HG03025 (cell line): ENCODE measurements at regions not wholly inside any gene's neighbourhood (a gene's known extent, or its start where the extent isn't known, plus 50 kb on each side); places are given as distances from the start of the nearest gene placed in this dataset.

Experiments used
- ATAC-seq: cut with Tn5 transposase; IDR thresholded peaks from one replicate; pipeline ENCODE4 v1.9.1; 2021; ENCODE audit warnings: mild to moderate bottlenecking, moderate library complexity; ENCODE audit not compliant: unreplicated experiment, low FRiP score

DNA sequence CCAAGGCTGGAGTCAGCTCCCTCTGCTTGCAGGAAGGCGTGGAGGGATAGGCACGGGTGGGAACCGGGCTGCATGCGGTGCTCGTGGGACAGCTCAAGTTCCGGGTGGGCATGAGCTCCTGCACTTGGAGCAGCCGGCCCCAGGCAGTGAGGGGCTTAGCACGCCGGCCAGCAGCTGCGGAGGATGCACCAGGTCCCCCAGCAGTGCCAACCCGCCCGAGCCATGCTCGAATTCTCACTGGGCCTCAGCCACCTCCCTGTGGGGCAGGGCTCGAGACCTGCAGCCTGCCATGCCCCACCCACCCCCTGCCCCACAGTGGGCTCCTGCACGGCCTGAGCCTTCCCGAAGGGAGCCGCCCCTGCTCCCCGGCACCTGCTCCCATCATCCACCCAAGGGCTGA is 1501.8 kb downstream of the AACS start:
- ATAC-seq, result no peak

DNA sequence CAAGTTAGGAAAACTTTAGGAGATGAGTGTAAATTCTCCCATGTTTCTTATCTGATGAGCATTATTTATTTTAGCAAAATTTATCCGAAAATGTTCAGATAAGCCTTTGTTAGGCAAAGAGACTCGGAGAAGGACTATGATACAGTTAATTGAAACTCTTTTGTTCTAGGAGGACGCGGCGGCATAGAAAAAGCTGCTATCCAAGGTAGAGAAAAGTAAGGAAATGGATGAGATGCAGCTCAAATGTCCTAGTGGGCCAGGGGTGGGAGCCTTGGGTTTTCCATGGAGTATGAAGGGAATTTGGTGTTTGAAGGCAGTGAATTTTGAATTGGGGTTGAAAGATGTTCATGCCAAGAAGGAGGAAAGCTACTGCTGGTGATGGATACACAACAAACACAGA is 1504.5 kb downstream of the AACS start:
- ATAC-seq, result no peak

DNA sequence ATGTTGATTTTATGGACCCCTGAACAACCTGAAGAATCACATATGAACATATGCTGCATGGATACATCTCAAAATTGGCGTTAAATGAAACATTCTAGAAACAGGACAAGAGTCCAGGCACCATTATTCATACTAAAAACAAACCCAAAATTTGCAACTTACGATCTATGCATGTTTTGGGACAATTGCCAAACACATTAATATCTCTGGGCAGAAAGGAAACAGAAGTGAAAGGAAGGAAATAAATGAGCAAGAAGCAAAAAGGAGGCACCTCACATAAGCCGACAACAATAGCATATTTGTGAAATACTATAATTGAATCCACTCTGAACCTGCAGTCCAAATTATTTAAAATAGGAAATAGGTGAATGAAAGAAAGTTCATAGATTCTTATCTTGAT is 1505.3 kb downstream of the AACS start:
- no peak for ATAC-seq

DNA sequence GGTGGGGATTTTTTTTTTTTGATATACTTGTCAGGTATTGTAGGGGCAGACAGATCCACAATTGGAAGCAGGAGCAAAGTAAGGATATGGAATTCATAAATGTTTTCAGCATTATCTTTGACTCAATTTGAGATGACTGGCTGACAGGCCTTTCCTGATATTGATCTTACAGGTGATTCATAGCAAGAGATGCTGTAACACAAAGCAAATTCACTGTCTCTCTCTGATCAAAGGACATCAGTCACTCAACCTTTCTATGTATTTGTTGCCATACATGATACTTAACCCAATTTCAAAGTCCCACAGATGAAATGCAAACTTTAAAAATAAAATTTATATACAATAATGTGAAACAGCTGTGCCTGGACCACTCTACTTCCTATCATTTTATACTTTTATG is 1506.9 kb downstream of the AACS start:
- no peak for ATAC-seq

DNA sequence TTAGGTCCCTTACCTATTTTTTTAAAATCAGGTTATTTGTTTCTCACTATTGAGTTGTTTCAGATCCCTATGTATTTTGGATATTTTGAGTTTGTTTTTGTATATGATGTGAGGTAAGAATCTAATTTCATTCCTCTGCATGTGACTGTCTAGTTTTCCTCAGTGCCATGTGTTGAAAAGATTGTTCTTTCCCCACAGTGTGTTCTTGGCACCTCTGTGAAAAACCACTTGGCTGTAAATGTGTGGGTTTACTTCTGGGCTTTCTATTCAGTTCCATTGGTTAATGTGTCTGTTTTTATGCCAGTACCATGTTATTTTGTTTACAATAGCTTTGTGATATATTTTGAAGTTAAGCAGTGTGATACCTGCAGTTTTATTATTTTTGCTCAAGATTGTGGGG is 1516.4 kb downstream of the AACS start:
- ATAC-seq, result no peak

DNA sequence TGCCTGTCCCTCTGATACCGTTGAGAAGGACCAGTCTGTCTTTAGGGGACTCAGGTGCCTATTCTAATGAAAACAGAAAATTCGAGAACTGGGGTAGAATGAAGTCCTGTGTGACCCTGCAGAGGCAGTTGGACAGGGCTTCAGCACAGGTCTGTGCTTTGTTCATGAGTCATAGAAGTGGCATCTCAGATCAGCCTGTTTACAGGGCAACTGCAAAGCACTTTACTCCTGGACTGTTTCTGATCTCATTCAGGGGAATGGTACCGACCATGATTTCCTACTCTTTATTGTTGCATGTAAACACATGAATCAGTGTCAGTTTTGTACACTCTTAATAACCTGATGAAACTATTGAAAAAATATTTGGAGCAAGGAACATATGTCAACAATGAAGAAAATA is 1517.0 kb downstream of the AACS start:
- ATAC-seq, result no peak

DNA sequence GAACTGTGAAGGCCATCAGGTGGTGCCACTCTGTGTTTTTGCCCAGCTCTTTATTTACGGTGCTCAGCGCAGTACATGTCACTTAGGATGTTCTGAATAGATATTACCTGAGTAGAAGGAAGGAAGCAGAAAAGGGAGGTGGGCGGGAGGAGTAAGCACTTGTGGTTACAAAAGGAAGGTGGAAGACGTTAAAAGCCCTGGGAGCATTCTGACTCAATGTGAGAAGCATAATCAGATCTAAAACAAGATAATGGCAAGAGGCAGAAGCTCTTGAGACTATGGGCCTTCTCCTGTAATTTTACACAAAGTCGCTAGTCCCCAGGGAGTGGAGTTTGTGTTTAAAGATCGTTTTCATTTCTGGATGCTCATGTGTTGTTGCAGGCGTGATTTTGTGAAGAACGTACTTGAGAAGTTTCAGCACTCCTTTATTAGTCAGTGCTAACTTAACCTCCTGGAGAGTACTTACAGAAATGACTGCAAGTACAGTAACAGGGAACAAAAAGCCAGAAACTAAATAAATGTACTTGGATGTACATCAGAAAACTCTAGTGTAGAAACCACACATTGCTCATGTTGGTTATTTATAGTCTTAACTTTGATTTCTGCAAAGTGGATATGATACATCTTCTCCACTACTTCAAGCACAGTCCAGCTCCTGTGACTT is 1523.5 kb downstream of the AACS start:
- no peak for ATAC-seq

DNA sequence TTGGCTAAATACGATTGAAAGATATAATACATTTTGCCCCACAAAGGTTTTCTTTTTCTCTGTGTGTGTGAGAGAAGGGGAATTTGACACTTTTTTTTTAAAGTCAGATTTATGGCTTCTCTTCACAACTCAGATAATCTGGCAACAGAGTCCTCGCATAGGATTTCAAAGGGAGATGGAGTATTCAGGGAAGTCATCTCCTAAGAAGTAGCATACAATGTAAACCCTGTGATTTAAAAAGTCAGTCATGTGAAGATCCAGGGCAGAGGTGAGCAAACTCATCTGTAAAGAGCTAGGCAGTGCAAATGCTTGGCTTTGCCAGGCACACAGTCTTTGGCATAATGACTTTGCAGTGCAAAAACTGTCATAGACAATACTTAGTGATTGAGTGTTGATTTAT is 1526.3 kb downstream of the AACS start:
- ATAC-seq, result no peak

DNA sequence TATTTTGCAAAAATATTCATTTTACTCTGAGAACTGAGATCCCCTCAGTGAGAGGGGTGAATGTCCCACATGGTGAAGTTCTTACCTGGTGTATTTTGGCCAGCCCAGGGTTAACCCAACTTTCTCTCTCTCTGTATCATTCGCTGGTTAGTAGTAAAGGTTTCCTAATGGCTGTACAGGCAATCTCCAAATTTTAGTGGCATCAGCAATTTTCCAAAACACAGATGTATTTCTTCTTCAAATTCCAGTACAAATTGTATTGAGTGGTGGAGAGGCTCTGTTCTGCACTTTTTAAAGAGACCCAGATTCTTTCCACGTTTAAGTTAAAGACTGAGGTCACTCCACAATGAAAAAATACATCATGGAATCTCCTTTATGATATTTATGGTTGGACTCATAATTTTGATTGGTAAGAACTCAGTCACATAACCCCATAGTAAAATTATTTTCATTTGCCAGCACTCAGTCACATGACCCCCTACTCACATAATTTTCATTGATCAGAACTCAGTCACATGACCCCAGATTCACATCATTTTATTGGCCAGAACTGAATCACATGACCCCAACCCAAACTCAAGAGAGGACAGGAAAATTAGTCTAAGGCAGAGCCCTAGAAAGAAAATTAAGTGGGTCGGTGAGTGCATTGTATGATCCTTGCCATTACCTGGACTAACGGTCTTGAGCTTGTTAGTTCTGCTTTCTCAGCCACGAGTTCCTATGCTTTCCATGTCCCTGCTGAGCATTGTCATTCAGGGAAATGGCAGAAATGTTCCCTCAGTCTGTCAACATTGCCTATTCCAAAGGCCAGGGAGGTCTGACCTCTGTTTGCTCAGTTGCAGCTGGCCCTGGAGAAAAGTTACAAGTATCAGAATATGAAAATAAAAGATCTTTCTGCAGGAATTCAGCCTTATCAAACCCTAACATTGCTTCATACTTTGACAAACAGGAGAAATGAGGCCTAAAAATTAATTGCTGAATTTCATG is 1536.2 kb downstream of the AACS start:
- no peak for ATAC-seq

DNA sequence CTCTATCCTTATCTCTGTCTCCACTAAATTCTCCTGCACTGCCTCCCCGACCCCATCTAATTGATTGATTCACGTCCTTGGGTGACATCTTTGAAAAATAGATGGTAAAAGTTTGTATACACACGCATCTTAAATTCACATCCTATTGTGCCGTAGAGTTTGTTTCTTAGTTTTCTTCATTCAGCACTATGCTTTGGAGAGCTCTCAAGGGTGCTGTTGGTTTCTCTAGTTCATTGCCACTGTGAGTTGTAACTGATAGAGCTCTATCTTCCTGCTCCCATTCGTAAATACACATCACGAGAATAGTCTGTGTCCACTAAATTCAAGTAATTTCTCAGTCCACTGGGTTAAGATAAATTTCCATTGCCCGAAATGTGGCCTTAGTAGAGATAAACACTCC is 1537.4 kb downstream of the AACS start:
- no peak for ATAC-seq

DNA sequence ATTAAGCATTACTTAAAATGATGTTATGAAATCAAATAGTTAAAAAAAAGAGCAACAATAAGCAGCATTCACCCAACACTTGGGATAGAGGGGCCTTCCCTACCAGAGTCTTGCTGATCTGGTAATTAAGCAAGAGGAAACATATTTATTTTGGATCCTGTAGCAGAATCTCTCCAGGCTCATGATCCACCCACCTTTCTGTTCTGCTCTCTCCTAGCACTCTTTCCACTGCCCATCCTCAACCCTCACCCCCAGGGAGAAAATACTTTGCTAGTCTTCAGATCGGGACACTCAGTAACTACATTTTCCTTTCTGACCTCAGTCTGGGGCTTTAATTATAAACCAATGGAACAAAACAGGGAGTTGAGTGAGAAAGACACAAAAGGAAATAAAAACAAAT is 1541.9 kb downstream of the AACS start:
- no peak for ATAC-seq

DNA sequence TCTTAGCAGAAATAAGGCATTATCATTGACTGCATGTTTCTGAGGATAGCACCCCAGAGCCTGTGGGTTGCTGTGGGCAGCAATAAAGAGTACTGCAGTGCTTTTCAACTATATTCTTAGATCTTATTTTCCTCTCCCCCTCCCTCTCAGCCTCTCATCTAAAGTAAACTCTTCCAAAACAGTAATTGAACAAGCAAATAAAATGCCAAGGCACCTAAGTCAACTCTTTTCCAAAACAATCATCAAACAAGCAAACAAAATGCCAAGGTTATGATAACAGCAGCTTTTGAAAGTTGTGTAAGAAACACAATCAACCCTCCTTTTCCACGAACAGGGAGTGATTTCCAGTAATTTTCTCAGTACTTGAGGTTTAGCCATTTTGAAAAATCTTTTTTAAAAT is 1542.6 kb downstream of the AACS start:
- ATAC-seq, result no peak

DNA sequence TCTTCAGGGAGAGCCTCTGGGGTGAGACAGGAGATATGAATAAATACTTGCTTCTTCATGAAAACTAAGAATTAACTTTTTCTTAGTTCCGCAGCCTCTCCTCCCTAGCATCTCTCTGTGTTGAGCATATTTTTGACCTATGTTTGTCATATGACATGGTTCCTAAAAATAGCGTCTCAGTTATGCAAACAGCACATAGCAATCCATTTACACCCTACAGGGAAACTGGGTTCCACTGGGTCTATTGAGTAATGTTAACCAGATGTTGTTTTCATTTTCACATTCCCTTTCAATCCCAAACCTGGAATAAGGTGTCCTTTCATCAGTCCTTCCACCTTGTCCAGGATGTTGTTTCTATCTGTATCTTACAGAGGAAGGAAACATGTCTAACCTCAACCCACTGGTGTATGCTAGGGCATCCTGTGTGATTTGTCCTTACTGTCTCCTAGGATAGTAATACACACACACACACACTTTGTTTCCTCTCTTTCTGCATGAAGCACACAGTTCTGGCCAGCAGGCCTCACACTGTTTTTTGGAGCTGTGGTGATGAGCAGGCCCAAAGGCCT is 1543.5 kb downstream of the AACS start:
- ATAC-seq, result no peak

DNA sequence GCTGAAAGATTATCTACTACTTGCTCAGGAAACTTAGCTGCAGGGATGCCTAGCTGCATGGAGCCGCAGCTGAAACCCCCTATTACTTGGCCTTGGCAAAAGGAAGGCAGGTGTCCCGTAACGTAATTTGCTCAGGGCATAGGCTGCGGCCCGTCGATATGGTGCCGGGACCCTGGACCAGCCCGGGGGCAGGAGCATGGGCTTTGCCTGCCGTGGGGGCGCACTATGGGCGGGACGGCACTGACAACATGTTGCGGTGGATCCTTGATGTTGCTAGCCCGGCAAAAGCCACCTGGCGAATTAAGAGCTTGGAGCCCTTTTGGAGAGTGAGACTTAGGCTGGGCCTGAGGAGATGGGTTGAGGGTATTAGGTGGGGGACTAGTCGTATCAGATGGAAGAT is 1551.2 kb downstream of the AACS start:
- ATAC-seq, result no peak

DNA sequence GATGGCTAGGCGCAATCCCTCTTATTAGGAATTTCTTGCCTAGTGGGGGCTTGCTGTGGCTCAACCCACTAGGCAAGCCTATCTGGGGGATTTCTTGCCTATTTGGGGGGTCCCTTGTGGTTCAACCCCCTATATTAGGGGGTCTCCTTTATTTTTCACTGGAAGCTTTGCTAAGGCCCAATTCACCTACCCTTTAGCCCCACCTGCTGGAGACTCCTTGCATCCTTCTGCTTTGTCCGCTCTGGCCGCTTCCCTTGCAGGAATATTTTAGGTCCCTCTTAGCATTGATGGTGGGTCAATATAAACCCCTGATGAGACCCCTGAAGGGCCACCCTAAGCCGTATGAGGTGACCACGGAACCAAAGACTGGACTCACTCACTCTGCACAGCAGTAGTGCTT is 1552.1 kb downstream of the AACS start:
- no peak for ATAC-seq

DNA sequence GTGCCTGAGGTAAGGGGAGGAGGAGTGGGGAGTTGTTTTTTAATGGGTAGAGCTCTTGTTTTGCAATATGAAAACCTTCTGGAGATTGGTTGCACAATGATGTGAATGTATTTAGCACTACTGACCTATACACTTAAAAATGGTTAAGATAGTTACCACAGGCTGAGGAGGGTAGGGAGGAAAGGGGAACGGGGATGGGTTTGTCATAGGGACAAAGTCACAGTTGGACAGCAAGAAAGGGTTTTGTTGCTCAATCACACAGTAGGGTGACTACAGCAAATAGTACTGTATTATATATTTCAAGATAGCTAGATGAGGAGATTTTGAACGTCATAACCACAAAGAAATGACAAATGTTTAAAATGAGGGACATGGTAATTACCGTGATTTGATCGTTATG is 1562.4 kb downstream of the AACS start:
- no peak for ATAC-seq

DNA sequence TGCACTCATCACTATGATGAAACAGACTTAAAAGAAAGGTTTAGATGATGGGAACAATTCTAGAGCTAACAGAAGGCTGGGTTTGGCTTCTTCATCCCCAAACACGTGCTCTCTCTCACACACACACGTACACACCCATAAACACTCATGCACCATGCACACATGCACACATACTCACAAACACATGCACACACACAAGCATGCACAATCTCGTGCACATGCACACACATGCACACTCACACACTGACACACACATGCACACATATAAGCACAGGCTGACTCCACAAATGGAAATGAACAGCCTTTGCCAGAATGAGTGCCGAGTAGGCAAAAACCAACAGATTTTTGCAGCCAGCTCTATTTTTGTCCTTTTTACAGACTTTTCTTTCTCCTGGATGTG is 1571.6 kb downstream of the AACS start:
- no peak for ATAC-seq

DNA sequence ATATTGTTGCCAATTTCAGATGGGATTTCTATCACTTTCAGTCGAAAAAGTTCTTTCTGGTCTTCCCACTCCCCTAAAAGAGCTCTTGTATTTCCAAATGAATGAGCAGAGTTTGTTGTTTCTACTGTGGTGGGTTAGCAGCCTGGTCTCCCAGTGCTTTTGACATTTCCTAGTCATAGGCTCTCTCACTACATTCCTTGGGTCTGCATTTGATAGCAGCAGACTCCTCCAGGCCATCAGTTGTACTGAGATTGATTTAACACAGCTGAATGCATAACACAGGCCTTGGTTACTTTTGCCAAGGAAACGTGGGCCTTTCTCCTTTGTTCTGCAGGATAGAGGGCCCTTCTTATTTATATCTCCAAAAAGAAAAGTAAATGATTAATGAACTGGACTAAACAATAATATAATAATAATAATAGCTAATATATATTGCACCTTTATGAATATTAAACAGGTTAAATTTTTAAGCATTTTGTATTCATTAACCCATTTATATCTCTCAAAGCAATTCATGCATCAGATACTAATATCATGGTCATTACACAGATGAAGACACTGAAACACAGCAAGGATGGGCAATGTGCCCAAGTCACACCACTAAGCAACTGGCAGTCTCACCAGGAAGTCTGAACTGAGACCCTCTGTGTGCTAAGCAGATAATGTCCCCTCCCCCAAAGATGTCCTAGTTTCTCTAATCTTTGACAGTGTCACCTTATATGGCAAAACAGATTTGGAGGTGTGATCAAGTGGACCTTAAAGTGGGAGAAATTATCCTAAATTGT is 1579.2 kb downstream of the AACS start:
- no peak for ATAC-seq

DNA sequence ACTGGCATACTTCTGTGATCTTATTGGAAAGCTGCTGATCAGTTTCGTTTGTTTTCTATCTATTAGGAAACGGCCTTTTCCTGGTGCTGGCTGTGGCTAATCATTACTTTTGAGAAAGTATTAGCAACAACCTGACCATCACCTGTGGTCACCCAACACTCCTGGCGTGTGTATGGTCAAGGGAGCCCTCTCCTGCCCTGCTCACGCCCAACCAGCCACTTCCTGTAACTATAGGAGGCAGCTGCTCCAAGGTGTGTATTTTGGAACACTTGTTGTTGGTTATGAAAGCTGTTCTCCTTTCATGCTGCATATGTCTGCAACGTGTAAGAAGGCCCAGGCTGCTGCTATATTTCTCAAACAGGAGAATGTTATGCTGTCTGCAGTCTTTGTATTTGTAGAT is 1582.8 kb downstream of the AACS start:
- ATAC-seq, result no peak

DNA sequence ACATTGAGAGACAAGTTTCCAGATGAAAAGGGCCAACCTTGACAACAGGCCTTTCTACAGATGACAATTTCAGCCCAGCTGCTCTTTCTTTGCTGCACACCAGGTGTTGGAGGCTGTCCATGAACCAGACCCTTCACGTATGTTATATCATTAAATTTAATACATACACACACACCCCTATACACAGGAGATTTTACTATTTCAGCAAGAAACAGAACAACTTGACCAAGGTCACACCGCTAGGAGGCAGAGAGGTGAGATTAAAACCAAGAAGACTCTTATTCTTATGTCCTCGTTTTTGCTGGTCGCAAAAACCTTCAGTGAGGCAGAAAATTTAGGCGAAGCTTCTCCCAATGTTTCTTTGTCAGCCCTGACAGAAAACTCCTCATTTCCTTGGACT is 1585.9 kb downstream of the AACS start:
- no peak for ATAC-seq
